ENCODE measurements at regions not wholly inside any gene's neighbourhood (a gene's known extent, or its start where the extent isn't known, plus 50 kb on each side); places are given as distances from the start of the nearest gene placed in this dataset.
A peak's percentile ranks its signal among the peaks of the same experiment; 100 is the strongest.

- TF ChIP-seq, protein P1, sequence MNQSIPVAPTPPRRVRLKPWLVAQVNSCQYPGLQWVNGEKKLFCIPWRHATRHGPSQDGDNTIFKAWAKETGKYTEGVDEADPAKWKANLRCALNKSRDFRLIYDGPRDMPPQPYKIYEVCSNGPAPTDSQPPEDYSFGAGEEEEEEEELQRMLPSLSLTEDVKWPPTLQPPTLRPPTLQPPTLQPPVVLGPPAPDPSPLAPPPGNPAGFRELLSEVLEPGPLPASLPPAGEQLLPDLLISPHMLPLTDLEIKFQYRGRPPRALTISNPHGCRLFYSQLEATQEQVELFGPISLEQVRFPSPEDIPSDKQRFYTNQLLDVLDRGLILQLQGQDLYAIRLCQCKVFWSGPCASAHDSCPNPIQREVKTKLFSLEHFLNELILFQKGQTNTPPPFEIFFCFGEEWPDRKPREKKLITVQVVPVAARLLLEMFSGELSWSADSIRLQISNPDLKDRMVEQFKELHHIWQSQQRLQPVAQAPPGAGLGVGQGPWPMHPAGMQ (IDR thresholded peaks at IDR 0.05; ENCODE audit: borderline replicate concordance): no peak
- TF ChIP-seq TARDBP (IDR thresholded peaks at IDR 0.05; ENCODE audit: borderline replicate concordance): no peak
Measured at GRCh38 chr10:61542596-61542995, 89.4 kb upstream of the TMEM26 start (continued).

- Histone ChIP-seq H3K9ac (ENCODE audit: control insufficient read depth, insufficient read depth, low read length) (no peak overlapping the region), H3K27ac (ENCODE audit: control insufficient read depth, insufficient read depth) (no peak overlapping the region), H3K36me3 (ENCODE audit: control insufficient read depth in 2 of 2, insufficient read depth in 2 of 2, low read length in 1 of 2) (no peaks in the 10 kb centered on the region), H2AFZ (ENCODE audit: control insufficient read depth, low read depth, low read length) (no peak overlapping the region), H3K9me3 (replicated peaks; ENCODE audit: control insufficient read depth, insufficient read depth, low read length) (no peaks in the 10 kb centered on the region), H3K27me3 (replicated peaks in 1 of 2; ENCODE audit: control insufficient read depth in 2 of 2, insufficient read depth in 2 of 2, low read length in 1 of 2) (no peaks in the 10 kb centered on the region), H4K20me1 (ENCODE audit: control insufficient read depth, insufficient read depth) (no peaks in the 10 kb centered on the region), H3K79me2 (ENCODE audit: control insufficient read depth, insufficient read depth, low read length) (no peaks in the 10 kb centered on the region), H3K4me1 (ENCODE audit: control insufficient read depth, insufficient read depth, low read length) (no peaks in the 10 kb centered on the region), H3K4me3 (no peak overlapping the region), H3K4me2 (ENCODE audit: control insufficient read depth, insufficient read depth) (no peak overlapping the region)
- POLR2A ChIA-PET: no interaction called here
- FAIRE-seq (no peak), ATAC-seq (peak; percentile 78), DNase-seq (ENCODE audit: low read depth, low spot score) (peak; percentile 11)
- in situ Hi-C loops (cut with MboI): no loop called here
- TF ChIP-seq ZNF24 (IDR thresholded peaks at IDR 0.05) (no peak), ZNF384 (IDR thresholded peaks at IDR 0.05; ENCODE audit: borderline replicate concordance, low read depth, low read length) (no peak), KAT2A (conservative IDR thresholded peaks at IDR 0.05; ENCODE audit: control insufficient read depth, low read depth, low read length) (no peak), SMAD5 (IDR thresholded peaks at IDR 0.05; ENCODE audit: low read depth) (no peak), RFX5 (IDR thresholded peaks at IDR 0.05; ENCODE audit: low read depth, low read length) (no peak), NFYA (IDR thresholded peaks at IDR 0.05; ENCODE audit: borderline replicate concordance, low read depth, low read length) (no peak)
- no TSS peak for BruUV-seq (replicated peaks)
- WGBS (ENCODE audit: insufficient coverage, insufficient replicate concordance, low lambda C conversion rate, missing lambda C conversion rate): 0% methylated on average over 1 of the region's 1 CpG
- CTCF ChIA-PET: interaction anchor here (1.1 kb wide), 1 partner anchor 46 kb away, joined by 3 read pairs; no protein-coding TSS in a partner anchor
- intact Hi-C loops (cut with micrococcal nuclease; ENCODE audit: unreplicated experiment): no loop called here
- RAD21 ChIA-PET (ENCODE audit: unreplicated experiment): no interaction called here
- SMC1A ChIA-PET (ENCODE audit: uncharacterized antibody, unreplicated experiment): no interaction called here
Measured at GRCh38 chr10:61541960-61542359, 88.8 kb upstream of the TMEM26 start.
